C4-2B (cell line): ENCODE measurements at regions not wholly inside any gene's neighbourhood (a gene's known extent, or its start where the extent isn't known, plus 50 kb on each side); places are given as distances from the start of the nearest gene placed in this dataset.

Experiments used
- H3K27ac ChIP-seq: fragments of 450-650 bp; 2 replicates; pipeline ENCODE4 v1.5.1; 2017
- ZFX ChIP-seq: fragments of 450-650 bp; IDR thresholded peaks from 2 replicates; pipeline ENCODE4 v1.6.1; 2017
- TF ChIP-seq, protein P1 (sequence below): fragments of 450-650 bp; conservative IDR thresholded peaks from 2 replicates; pipeline ENCODE4 v1.5.1; 2017; ENCODE audit warnings: mild to moderate bottlenecking

DNA sequence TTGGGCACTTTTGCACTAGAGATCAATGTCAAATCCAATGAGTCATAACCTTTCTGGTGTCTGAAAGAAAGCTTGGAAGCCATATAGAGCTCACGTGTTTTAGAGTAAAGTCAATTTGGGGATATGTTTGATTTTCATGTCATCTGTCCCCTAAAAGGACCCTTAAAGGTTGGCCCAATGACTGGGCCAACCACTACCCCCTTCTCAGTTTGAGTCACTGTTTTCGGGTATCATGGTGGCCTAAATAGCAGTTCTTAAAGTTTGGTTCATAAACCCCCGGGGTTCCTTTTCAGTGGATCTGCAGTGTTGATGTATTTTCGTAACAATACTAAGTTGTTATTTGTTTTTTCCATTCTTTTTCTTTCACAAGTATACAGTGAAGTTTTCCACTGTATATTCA, 327.6 kb downstream of the PRL start:
- no peak for TF ChIP-seq ZFX
- TF ChIP-seq, protein P1, sequence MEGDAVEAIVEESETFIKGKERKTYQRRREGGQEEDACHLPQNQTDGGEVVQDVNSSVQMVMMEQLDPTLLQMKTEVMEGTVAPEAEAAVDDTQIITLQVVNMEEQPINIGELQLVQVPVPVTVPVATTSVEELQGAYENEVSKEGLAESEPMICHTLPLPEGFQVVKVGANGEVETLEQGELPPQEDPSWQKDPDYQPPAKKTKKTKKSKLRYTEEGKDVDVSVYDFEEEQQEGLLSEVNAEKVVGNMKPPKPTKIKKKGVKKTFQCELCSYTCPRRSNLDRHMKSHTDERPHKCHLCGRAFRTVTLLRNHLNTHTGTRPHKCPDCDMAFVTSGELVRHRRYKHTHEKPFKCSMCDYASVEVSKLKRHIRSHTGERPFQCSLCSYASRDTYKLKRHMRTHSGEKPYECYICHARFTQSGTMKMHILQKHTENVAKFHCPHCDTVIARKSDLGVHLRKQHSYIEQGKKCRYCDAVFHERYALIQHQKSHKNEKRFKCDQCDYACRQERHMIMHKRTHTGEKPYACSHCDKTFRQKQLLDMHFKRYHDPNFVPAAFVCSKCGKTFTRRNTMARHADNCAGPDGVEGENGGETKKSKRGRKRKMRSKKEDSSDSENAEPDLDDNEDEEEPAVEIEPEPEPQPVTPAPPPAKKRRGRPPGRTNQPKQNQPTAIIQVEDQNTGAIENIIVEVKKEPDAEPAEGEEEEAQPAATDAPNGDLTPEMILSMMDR: no peak
- H3K27ac ChIP-seq: no peak overlapping the region

DNA sequence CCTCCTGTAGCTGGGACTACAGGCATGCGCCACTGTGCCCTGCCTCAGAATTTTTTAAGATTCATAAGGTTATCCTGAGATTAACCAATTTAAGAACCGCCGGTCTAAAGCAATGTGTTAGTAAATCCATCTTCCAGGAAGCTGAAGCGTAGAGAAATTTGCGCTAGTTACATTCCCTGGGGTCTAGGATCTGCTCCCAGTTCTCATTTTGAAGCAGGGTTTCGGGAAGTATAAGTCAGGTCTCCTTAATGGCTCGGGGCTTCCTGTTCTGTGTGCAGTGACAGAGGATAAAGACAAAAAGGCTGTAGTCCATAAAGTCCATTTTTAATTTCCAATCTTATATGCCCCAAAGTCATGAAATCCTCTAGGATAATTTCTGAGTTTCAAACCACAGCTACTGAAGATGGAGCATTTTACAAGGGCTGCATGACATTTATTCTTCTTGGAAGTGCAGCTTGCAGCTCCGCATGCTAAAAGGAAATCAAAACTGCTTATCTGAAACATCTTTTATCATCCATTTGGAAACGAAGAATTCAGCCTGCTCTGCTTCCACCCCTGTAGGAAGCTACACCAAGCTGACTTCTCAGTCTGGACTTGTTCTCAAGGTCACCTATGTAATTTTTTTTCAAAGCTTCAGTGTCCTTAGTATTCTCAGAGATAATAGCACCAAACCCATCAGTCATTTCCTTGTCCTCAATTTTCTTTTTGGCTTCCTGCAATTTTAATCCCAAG, 326.1 kb downstream of the PRL start:
- H3K27ac ChIP-seq: no peak overlapping the region
- TF ChIP-seq, protein P1: no peak
- no peak for TF ChIP-seq ZFX

DNA sequence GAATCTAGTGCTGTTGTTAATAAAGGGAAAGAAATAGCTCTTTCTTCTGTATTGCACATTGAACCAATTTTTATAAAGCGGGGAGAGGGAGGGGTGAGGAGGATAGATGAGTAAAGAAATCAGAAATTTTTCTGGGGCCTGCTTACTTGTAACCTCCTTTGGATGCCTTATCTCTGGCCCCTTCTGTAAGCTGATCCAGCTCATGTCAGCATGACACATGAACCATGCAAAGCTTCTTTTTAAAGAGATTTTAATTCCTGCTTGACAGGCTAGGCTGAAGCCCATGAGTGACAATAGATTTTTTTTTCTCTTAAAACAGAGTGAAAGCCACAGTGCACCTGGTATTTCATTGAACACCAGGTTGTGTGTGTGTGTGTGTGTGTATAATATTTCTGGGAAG, 325.3 kb downstream of the PRL start:
- no peak overlapping the region for H3K27ac ChIP-seq

DNA sequence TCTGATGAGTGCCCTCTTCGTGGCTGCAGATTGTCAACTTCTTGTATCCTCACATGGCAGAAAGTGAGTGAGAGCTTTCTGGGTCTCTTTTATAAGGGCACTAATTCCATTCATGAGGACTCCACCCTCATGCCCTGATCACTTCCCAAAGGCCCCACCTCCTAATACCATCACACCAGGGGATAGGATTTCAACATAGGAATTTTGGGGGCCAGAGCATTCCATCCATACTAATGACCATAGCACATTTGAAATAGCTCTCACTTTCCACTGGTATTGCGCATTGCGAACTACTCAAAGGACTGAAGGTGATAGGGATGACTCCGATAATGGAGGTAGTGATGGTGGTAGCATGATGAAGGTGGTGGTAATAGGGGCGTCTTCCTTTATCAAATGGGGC, 324.3 kb downstream of the PRL start:
- TF ChIP-seq ZFX: no peak
- TF ChIP-seq, protein P1: no peak
- no peak overlapping the region for H3K27ac ChIP-seq

More for the DNA sequence above, 325.3 kb downstream of the PRL start:
- TF ChIP-seq, protein P1: no peak
- TF ChIP-seq ZFX: no peak

DNA sequence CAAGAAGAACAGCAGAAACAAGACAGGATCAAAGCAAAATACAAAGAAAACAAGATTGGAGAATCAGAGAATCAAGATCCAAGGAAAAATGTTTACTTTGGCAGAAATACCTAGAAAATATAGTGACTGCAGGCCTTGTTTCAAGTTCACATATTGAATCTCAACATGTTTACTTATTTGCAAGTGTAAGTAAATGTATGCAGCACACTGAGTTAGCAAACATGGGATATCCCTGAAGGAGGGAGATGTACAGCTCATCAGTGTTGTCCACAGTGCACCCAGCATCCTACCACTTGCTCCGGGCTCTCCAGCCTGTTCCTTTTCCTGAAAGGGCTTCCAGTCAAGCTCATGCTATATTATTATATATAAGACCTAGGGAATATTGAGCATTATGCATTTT, 319.5 kb downstream of the PRL start:
- no peak for TF ChIP-seq ZFX
- TF ChIP-seq, protein P1: no peak
- H3K27ac ChIP-seq: no peak overlapping the region

DNA sequence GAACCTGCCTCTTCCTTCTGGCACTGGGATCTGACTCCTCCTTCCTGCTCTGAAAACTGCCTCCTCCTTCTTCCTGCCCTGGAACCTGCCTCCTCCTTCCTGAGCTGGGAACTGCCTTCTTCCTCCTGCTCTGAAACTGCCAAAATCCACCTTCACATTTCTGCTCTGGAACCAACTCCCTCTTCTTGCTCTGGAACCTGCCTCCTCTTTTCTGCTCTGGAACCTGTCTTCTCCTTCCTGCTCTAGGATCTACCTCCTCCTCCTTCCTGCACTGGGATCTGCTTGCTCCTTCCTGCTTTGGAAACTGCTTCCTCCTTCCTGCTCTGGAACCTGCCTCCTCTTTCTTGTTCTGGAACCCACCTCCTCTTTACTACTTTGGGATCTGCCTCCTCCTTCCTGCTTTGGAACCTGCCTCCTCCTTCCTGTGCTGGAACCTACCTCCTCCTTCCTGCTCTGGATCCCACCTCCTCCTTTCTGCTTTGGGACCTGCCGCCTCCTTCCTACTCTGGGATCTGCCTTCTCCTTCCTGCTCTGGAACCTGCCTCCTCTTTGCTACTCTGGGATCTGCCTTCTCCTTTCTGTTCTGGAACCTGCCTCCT, 315.5 kb downstream of the PRL start:
- H3K27ac ChIP-seq: no peak overlapping the region
- TF ChIP-seq ZFX: no peak
- TF ChIP-seq, protein P1: no peak

DNA sequence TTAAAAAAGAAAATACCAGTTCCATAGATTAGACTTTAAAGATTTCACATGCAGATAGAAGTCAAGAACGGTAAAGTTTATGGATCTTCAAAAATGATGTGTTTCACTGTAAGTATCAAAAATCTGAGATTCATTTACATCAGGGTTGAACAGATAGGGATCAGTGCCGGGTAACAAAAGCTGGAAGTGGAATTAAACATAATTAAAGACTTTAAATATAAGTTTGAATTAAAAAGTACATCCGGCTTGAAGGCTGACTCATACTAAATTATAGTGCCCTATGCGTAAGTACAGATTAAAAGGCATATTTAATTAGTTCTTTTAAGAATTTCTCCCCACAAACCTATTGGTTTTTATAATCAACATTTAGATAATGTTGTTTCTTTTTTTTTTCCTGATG, 312.7 kb downstream of the PRL start:
- H3K27ac ChIP-seq: no peak overlapping the region
- no peak for TF ChIP-seq ZFX
- TF ChIP-seq, protein P1: no peak
